Right kidney (tissue), 1 donor: ENCODE measurements at regions not wholly inside any gene's neighbourhood (a gene's known extent, or its start where the extent isn't known, plus 50 kb on each side); places are given as distances from the start of the nearest gene placed in this dataset.

Experiments used
- DNase-seq: peaks from one replicate; pipeline ENCODE4 v3.0.0-alpha.2; 2016

GRCh38 chr3:28743271-28743670, 394.6 kb upstream of the AZI2 start:
- no peak for DNase-seq

GRCh38 chr3:28743831-28744230, 395.2 kb upstream of the AZI2 start:
- DNase-seq: no peak

DNA sequence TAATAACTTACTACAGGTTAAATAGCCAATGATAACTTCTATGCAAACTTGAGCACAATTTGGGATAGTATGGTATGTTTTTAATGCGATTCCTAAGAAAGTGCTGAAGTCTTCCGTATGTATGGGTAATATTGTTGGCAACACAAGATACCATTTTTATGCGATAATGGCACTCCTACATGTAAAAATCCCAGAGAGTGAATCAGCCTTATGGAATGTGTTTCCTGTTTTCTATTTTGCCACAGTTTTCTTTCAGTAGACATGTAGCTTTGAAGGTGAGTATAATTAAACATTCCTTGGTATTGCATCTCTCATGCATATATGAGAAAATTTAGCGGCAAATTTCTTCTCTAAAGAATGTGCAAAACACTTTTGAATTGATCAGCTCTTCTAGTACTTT, 396.8 kb upstream of the AZI2 start:
- DNase-seq: no peak

DNA sequence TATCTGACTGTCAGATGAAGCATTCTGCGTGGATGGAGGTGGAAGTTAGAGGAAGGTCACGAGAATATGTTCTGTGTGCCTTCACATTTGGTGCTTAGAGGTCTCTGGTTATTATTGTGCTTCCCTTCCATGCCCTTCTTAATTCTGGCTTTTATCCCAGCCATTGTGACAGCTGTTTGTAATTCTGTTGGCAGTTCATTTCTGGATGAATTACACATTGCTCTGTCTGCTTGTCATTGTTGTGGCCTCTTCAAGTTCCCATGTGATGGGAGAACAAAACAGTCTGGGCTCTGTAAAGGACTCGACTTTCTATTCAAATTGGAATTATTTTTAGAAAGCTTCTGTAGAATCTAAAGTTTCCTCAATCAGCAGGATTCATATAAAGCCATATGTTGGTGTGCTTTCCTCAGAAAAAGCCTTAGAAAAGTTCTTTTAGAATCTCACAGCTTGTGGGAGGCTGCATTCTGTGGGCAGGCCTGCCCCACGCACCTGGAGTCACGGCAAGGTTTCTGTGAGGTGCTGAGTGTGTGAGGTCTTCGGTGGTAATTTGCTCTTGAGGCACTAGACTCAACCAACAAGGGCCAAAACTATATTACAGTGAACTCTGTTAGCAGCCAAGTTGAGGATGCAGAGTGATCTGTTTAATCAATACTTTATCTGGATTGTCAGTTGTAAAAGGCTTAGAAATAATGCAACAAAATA, 397.4 kb upstream of the AZI2 start:
- DNase-seq: no peak

DNA sequence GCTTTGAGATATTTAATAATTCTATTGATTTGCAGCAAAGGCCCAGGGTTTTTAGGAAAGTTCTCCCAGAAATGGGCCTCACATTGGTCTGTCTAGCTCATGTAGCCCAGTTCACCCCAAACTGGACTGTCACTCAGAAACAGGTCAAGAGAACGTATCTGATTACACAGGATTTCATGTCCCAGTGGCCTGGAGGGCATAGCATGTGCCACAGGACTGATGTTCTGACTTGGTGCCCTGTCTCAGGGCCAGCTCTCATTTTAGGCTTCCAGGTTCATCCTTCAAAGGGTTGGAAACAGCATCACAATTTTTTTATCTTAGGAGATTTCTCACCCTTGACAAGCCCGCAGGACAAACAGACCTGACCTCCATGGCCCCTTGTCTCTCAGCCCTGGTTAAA, 398.4 kb upstream of the AZI2 start:
- DNase-seq: no peak

GRCh38 chr3:28751864-28752263, 403.2 kb upstream of the AZI2 start:
- DNase-seq: no peak

GRCh38 chr3:28752290-28752689, 403.7 kb upstream of the AZI2 start:
- no peak for DNase-seq

GRCh38 chr3:28756056-28756455, 407.4 kb upstream of the AZI2 start:
- no peak for DNase-seq

DNA sequence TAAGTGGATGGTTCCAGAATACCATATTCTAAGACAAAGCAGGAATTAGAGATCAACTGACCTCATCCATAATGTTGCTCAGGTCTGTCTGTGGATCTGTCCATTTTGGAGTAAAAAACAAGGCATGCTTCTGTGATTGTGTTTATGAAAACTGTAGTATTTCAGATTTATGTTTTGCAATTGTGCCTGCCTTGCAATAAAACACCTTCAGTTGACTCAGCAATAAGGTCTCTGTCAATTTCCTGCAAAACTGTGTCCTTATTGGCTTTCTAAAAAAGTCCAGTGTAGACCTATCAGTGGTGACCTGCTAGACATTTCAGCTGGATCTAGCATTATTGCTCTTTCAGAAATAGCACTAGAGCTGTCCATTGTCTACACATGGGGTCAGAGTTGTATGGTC, 409.5 kb upstream of the AZI2 start:
- DNase-seq: no peak

GRCh38 chr3:28761375-28761774, 412.8 kb upstream of the AZI2 start:
- no peak for DNase-seq

DNA sequence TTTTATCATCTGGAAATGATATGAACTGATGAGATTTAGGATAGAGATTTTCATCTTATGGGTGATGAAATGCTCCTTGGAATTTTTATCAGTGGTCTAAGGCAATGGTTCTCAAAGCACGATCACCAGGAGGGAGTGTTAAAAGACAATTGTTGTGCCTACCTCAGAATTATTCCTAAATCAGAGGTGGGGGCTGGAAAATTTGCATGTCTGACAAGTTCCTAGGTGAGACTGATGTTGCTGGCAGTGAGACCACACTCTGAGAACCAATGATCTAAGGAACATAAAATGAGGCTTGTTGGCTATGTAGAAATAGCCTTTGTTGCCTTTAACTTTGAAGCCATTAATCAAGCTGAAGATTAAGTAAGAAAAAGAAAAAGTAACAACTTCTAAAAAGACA, 416.6 kb upstream of the AZI2 start:
- no peak for DNase-seq

DNA sequence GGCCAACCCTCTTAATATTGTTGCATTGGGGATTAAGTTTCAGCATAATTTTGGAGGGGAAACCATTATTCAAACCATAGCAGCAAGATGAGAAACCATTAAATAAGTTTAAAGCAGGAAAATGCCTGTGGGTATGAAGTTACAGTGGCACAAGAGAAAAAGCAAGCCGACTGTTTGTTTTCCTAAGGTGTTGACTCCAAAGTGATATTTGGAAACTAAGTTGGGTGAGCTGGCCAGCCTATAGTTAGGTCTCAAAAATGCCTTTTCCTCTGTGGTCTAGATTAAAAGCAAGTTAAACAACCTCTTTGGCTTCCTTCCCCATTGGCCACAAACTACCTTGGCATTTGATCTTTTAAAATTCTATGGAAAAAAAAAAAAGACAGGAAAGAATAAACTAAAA, 419.8 kb upstream of the AZI2 start:
- no peak for DNase-seq

DNA sequence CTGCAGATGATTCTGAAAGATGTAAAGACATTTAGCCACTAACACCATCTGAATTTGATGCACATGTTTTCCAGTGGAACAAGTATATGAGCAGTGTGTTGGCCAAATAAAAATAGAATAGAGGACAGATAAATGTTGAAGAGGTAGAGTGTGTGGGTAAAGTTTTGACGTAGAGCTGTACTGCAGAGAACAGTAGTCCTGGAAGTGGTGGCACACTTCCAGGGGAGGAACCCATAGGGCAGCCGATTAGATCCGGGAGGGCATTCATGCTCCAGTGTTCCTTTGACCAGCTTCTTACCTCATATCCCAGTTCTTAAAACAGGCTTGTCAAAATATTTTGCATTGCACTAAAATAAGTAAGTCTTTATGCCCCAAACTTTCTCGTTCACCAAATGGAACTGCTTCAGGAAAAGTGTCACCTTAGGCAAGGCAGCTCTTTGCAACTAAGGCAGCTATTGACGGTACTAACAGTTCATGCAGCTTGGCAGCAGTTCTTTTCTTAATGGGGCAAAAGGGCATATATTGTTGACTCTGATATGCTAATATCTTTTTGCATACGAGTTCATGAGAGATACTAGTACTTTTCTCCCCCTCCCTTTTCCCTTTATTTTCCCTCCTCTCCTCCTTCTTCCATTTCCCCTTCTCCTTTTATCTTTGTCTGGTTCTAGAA, 429.3 kb upstream of the AZI2 start:
- no peak for DNase-seq

DNA sequence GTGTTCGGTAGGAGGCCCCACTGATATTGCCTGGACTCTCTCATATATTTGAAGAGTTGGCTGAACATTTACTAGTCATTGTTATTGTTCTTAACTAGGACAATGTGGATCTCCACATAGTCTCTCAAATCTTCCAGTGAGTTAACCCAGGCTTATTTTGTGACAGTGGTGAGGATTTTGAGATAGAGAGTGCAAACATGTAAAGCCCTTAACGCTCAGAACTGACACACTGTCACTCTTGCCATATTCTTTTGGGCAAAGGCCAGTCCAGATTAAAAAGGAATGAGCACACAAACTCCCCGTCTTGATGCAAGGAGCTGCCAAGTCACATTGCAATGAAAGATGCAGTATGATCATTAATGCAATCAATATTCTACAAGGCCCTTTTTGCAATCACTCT, 431.9 kb upstream of the AZI2 start:
- no peak for DNase-seq

GRCh38 chr3:28781053-28781452, 432.4 kb upstream of the AZI2 start:
- no peak for DNase-seq

DNA sequence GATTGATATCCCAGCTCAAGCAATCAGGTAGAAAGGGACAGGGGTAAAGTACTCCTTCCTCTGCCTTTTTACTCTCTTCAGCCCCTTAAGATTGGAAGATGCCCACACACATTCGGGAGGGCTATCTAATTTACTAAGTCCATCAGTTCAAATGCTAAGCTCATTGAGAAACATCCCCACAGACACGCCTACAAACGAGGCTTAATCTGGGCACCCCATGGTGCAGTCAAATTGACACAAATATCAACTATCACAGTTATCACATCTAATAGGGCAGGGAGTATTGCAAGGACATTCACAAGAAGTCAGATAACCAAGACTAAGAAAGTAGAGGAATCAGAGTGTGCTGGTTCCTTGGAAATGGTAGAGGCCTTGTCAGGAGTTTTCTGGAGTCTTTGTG, 437.8 kb upstream of the AZI2 start:
- no peak for DNase-seq

DNA sequence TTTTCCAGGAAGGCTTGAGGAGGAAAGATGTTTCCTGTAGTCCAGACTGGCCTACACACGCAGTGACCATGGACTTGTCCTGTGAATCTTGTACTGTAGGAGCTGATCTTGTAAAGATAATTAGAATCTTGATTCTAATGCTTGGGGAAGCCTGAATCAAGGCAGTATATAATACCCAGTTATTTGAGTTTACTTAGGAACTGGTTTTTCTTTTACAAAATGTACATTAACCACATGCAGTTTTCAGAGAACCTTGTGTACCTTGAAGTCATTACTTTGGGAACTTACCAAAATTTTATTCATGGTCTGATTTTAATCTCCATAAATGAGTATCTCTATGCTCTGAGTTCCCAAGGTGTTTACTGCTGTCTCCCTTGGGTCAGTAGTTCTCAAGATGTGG, 439.9 kb upstream of the AZI2 start:
- no peak for DNase-seq

GRCh38 chr3:28791713-28792255, 443.2 kb upstream of the AZI2 start:
- no peak for DNase-seq

GRCh38 chr3:28792604-28793003, 444.0 kb upstream of the AZI2 start:
- no peak for DNase-seq

DNA sequence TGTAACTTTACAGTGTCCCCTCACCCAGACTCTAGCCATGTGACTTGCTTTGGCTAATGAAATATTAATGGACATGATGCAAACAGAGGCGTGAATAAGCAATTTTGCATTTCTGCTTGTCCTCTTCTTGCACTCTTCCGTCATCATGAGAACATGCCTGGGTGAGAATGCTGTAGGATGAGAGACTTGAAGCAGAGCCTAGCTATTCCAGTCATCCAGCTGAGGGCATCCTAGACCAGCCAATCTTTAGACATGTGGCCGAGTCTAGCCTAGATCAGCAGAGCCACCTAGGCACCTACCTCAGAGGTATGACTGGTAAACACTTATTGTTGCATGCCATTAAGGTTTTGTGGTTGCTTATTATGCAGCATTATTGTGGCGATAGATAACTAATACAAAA, 450.5 kb upstream of the AZI2 start:
- DNase-seq: no peak

GRCh38 chr3:28800203-28800602, 451.6 kb upstream of the AZI2 start:
- no peak for DNase-seq

DNA sequence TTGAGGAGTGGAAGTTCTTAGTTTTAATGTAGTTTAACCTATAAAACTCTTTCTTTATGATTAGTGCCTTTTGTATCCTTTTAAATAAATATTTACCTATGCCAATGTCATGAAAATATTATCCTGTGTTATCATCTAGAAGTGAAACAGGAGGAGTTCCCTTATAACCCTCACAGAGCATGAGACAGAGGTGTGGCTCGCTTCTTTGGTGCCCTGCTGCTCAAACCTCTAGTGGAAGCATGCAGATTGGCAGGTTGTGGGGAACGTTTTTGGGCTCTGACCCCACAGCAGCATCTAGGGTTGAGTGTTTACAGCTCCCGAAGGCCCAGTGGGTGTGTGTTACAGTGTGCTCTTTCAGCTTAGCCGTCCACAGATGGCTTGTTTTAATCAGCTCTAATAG, 459.4 kb upstream of the AZI2 start:
- DNase-seq: no peak

DNA sequence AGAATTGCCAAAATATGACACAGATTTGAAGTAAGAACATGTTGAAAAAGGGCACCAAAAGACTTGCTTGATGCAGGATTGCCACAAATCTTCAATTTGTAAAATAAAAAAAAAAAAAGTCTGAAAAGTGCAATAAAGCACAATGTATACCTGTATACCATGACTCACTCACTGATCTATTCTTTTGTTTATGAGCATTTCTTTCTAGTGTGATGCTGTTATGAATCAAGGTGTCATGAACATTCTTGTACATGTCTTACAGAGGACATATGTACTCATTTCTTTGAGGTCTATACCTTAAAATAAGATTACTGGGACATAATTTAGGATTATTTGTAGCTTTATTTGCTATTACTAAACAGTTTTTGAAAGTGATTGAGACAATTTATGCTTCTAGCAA, 464.9 kb upstream of the RBMS3 start:
- no peak for DNase-seq

- DNase-seq: no peak
These were observed 456.6 kb upstream of the RBMS3 start for GRCh38 chr3:28824316-28824715.
